Kasumi-1 (cell line): ENCODE measurements at regions not wholly inside any gene's neighbourhood (a gene's known extent, or its start where the extent isn't known, plus 50 kb on each side); places are given as distances from the start of the nearest gene placed in this dataset.

ENCODE experiments used
- DNase-seq, 2 experiments: peaks; one replicate each; lab custom pipeline; 2025; lab: John Stamatoyannopoulos, UW

- DNase-seq: peak in 1 of 2 experiments; percentile 1
Observed at GRCh38 chr3:99542767-99543518, 95.5 kb upstream of the COL8A1 start.

- DNase-seq: no peak
Observed at GRCh38 chr3:99541181-99541580, 97.2 kb upstream of the COL8A1 start.

- no peak for DNase-seq
Observed at GRCh38 chr3:99537416-99537815, 101.0 kb upstream of the COL8A1 start.

GRCh38 chr3:99536555-99537314 lies 101.7 kb upstream of the COL8A1 start:
- no peak for DNase-seq

- peak; percentile 17 to 22 for DNase-seq
Observed at GRCh38 chr3:99534951-99535704, 103.3 kb upstream of the COL8A1 start.

GRCh38 chr3:99532246-99532645 lies 106.1 kb upstream of the COL8A1 start:
- peak; percentile 39 to 50 for DNase-seq

- DNase-seq: no peak
Observed at GRCh38 chr3:99529265-99529664, 109.1 kb upstream of the COL8A1 start.

- DNase-seq: no peak
Observed at GRCh38 chr3:99526921-99527320, 111.5 kb upstream of the COL8A1 start.

- DNase-seq: no peak
Observed at GRCh38 chr3:99524559-99524958, 113.8 kb upstream of the COL8A1 start.

- no peak for DNase-seq
Observed at GRCh38 chr3:99523431-99524127, 114.8 kb upstream of the COL8A1 start.

GRCh38 chr3:99522147-99522546 lies 116.2 kb upstream of the COL8A1 start:
- no peak for DNase-seq

- DNase-seq: no peak
Observed at GRCh38 chr3:99521551-99521950, 116.8 kb upstream of the COL8A1 start.

GRCh38 chr3:99520513-99520912 lies 117.9 kb upstream of the COL8A1 start:
- DNase-seq: no peak

- no peak for DNase-seq
Observed at GRCh38 chr3:99516936-99517335, 121.5 kb upstream of the COL8A1 start.

GRCh38 chr3:99515891-99516290 lies 122.5 kb upstream of the COL8A1 start:
- no peak for DNase-seq

GRCh38 chr3:99509224-99509623 lies 129.2 kb upstream of the COL8A1 start:
- DNase-seq: no peak

- no peak for DNase-seq
Observed at GRCh38 chr3:99508191-99508590, 130.2 kb upstream of the COL8A1 start.

GRCh38 chr3:99505646-99506269 lies 132.6 kb upstream of the COL8A1 start:
- DNase-seq: peak in 1 of 2 experiments; percentile 20

GRCh38 chr3:99505200-99505599 lies 133.2 kb upstream of the COL8A1 start:
- DNase-seq: no peak

GRCh38 chr3:99504258-99504657 lies 134.1 kb upstream of the COL8A1 start:
- no peak for DNase-seq

GRCh38 chr3:99503350-99503749 lies 135.0 kb upstream of the COL8A1 start:
- no peak for DNase-seq

GRCh38 chr3:99502871-99503270 lies 135.5 kb upstream of the COL8A1 start:
- no peak for DNase-seq
